ENCODE measurements at regions not wholly inside any gene's neighbourhood (a gene's known extent, or its start where the extent isn't known, plus 50 kb on each side); places are given as distances from the start of the nearest gene placed in this dataset.
"Not testable (repeated sequence)": the region's sequence is repeated elsewhere in the genome, so short reads cannot be mapped to it uniquely, and the experiment has no call there.

GRCh38 chrX:22818061-22818460, 181.7 kb upstream of the DDX53 start:
- DNase-seq: no peak

- no peak for DNase-seq
Observed at GRCh38 chrX:22855693-22856092, 144.1 kb upstream of the DDX53 start.

- DNase-seq: no peak
Observed at GRCh38 chrX:22859642-22860041, 140.1 kb upstream of the DDX53 start.

- not testable (repeated sequence) for DNase-seq
Observed at GRCh38 chrX:22866801-22867200, 133.0 kb upstream of the DDX53 start.

- no peak for DNase-seq
Observed at GRCh38 chrX:22882543-22882942, 117.2 kb upstream of the DDX53 start.

GRCh38 chrX:22889819-22890218, 109.9 kb upstream of the DDX53 start:
- no peak for DNase-seq

- DNase-seq: no peak
Observed at GRCh38 chrX:22912616-22913015, 87.1 kb upstream of the DDX53 start.

GRCh38 chrX:22922961-22923360, 76.8 kb upstream of the DDX53 start:
- no peak for DNase-seq

GRCh38 chrX:22934640-22935039, 65.1 kb upstream of the DDX53 start:
- no peak for DNase-seq

- no peak for DNase-seq
Observed at GRCh38 chrX:22944945-22945344, 54.8 kb upstream of the DDX53 start.

Measured in eye (tissue), 1 donor.